WTC11 (cell line): ENCODE measurements at regions not wholly inside any gene's neighbourhood (a gene's known extent, or its start where the extent isn't known, plus 50 kb on each side); places are given as distances from the start of the nearest gene placed in this dataset.
A peak's percentile ranks its signal among the peaks of the same experiment; 100 is the strongest.

Experiments used
- ATAC-seq: fragments of 200-7000 bp; cut with Tn5 transposase; 2 replicates; pipeline ENCODE4 v1.10.0; 2021; ENCODE audit warnings: mild to moderate bottlenecking, moderate library complexity
- CTCF ChIA-PET: fragments of 300-600 bp; sonication (Branson Sonifier 250); formaldehyde crosslinking; loops from one replicate; lab custom pipeline; 2021; ENCODE audit warnings: antibody characterized with exemption; lab: Charles Lee
- POLR2A ChIA-PET: fragments of 350-600 bp; sonication (Branson Sonifier 250); formaldehyde crosslinking; loops from one replicate; lab custom pipeline; 2021; ENCODE audit warnings: antibody characterized with exemption; lab: Charles Lee
- DNase-seq: peaks from one replicate; pipeline ENCODE4 v3.0.0; 2021; ENCODE audit warnings: low spot score
- H3K27ac Mint-ChIP-seq: 2 replicates; pipeline ENCODE4 v1.8.0; 2021; ENCODE audit warnings: mixed read lengths
- H3K27me3 Mint-ChIP-seq: 2 replicates; pipeline ENCODE4 v1.8.0; 2021; ENCODE audit warnings: low read depth, mild to moderate bottlenecking, moderate library complexity, mixed read lengths
- H3K36me3 Mint-ChIP-seq: 2 replicates; pipeline ENCODE4 v1.8.0; 2021; ENCODE audit warnings: mixed read lengths
- H3K4me1 Mint-ChIP-seq: 2 replicates; pipeline ENCODE4 v1.8.0; 2022; ENCODE audit warnings: mixed read lengths
- H3K4me3 Mint-ChIP-seq: 2 replicates; pipeline ENCODE4 v1.8.0; 2021; ENCODE audit warnings: mild to moderate bottlenecking, moderate library complexity, mixed read lengths
- H3K9me3 Mint-ChIP-seq: 2 replicates; pipeline ENCODE4 v1.8.0; 2021; ENCODE audit warnings: mixed read lengths
- CREB1 ChIP-seq: sonication (generic); formaldehyde crosslinking; IDR thresholded peaks from 2 replicates; pipeline ENCODE4 v1.8.0; 2023; ENCODE audit warnings: mild to moderate bottlenecking, missing genetic modification reagents
- FOXK1 ChIP-seq: sonication (generic); formaldehyde crosslinking; IDR thresholded peaks from 2 replicates; pipeline ENCODE4 v1.8.0; 2022; ENCODE audit warnings: mild to moderate bottlenecking, moderate library complexity, missing genetic modification reagents
- NFE2L1 ChIP-seq: sonication (generic); formaldehyde crosslinking; IDR thresholded peaks from 2 replicates; pipeline ENCODE4 v1.8.1; 2023; ENCODE audit warnings: missing genetic modification reagents
- SOX15 ChIP-seq: fragments of 250-450 bp; sonication (Bioruptor Pico); IDR thresholded peaks from 2 replicates; pipeline ENCODE4 v1.9.0; 2021; ENCODE audit warnings: mild to moderate bottlenecking
- ZNF219 ChIP-seq: sonication (generic); formaldehyde crosslinking; IDR thresholded peaks from 2 replicates; pipeline ENCODE4 v1.8.0; 2023; ENCODE audit warnings: missing genetic modification reagents, mild to moderate bottlenecking, borderline replicate concordance
- ZNF263 ChIP-seq: sonication (generic); formaldehyde crosslinking; IDR thresholded peaks from 2 replicates; pipeline ENCODE4 v1.8.1; 2022; ENCODE audit warnings: low read depth, mild to moderate bottlenecking, moderate library complexity, missing genetic modification reagents
- ZNF416 ChIP-seq: fragments of 250-450 bp; sonication (Bioruptor Pico); IDR thresholded peaks from 2 replicates; pipeline ENCODE4 v1.9.0; 2021; ENCODE audit warnings: mild to moderate bottlenecking, inconsistent platforms
- ZNF671 ChIP-seq: fragments of 250-450 bp; sonication (Bioruptor Pico); IDR thresholded peaks from 2 replicates; pipeline ENCODE4 v1.8.0; 2021; ENCODE audit warnings: mild to moderate bottlenecking
- TF ChIP-seq, protein P1 (sequence below): fragments of 250-450 bp; sonication (Bioruptor Pico); conservative IDR thresholded peaks from 2 replicates; pipeline ENCODE4 v1.9.0; 2021; ENCODE audit warnings: mild to moderate bottlenecking
- TF ChIP-seq, protein P2 (sequence below): sonication (generic); formaldehyde crosslinking; IDR thresholded peaks from 2 replicates; pipeline ENCODE4 v1.8.1; 2022; ENCODE audit warnings: mild to moderate bottlenecking, moderate library complexity, missing genetic modification reagents
- TF ChIP-seq, protein P3 (sequence below): fragments of 250-450 bp; sonication (Bioruptor Pico); IDR thresholded peaks from 2 replicates; pipeline ENCODE4 v1.9.0; 2021; ENCODE audit warnings: moderate library complexity, mild to moderate bottlenecking, inconsistent platforms, borderline replicate concordance
- TF ChIP-seq, protein P4 (sequence below): sonication (generic); formaldehyde crosslinking; IDR thresholded peaks from 2 replicates; pipeline ENCODE4 v1.8.1; 2023; ENCODE audit warnings: mild to moderate bottlenecking, missing genetic modification reagents, borderline replicate concordance
- TF ChIP-seq, protein P5 (sequence below): fragments of 250-450 bp; sonication (Bioruptor Pico); IDR thresholded peaks from 2 replicates; pipeline ENCODE4 v1.9.0; 2021; ENCODE audit warnings: mild to moderate bottlenecking, borderline replicate concordance

DNA sequence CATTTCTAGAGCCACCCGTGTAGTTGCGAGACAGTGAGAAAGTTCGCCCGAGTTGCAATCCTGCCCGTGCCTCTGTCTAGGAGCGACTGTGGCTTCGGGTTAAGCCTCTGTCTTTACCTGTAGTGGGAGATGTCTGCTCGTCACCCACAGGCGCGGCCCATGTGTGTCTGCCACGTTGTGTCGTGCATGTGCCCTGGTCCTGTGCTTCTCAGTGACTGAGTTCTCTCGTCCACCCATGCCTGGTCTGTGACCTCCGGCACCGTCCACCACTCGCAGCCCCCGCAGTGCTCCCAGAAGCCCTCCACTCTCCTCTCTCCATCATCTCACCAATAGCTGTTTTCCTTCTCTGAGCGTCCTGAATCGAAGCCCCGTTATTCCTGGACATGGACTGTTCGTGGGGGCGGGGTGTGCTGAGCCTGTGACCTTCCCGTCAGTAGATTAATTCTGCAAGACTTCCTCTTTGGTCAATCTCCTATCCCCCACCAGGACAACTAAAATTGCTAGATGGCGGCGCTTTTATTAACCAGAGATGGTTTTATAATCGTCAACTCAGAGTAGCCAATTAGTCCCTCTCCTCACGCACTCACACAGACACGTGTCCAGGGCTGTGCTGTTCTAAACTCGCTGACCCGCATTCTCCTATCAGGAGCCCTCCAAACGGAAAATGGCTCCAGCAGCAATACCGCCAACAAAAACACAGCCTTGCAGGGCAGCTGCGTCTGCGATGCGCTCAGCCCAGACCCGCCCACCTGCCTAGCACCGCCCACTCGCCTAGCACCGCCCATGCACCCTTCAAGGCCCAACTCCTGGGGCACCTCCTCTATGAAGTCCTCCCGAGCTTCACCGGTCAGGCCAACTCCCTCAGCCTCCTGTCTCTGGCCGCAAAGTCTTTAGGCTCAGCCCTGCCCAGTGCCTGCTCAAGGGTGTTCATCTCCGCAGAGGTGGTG is 119.4 kb downstream of the TWIST2 start:
- peaks cover 16% of the 10 kb centered on the region for H3K27me3 Mint-ChIP-seq
- H3K9me3 Mint-ChIP-seq, result peaks cover under 1% of the 10 kb centered on the region; the same call in 1 of the 2 replicates
- H3K4me3 Mint-ChIP-seq, result no peak overlapping the region
- DNase-seq (peak; percentile 60), ATAC-seq (peak; percentile 78)
- no peaks in the 10 kb centered on the region for H3K36me3 Mint-ChIP-seq
- ChIA-PET CTCF (interaction anchor here (1.0 to 1.8 kb wide), 3 partner anchors 19 to 183 kb away, joined by 3 to 7 read pairs (median 3); no protein-coding TSS in a partner anchor), POLR2A (no interaction called here)
- no peak overlapping the region; the same call in 1 of the 2 replicates for H3K27ac Mint-ChIP-seq
- peaks cover 9% of the 10 kb centered on the region for H3K4me1 Mint-ChIP-seq
- TF ChIP-seq, protein P1, sequence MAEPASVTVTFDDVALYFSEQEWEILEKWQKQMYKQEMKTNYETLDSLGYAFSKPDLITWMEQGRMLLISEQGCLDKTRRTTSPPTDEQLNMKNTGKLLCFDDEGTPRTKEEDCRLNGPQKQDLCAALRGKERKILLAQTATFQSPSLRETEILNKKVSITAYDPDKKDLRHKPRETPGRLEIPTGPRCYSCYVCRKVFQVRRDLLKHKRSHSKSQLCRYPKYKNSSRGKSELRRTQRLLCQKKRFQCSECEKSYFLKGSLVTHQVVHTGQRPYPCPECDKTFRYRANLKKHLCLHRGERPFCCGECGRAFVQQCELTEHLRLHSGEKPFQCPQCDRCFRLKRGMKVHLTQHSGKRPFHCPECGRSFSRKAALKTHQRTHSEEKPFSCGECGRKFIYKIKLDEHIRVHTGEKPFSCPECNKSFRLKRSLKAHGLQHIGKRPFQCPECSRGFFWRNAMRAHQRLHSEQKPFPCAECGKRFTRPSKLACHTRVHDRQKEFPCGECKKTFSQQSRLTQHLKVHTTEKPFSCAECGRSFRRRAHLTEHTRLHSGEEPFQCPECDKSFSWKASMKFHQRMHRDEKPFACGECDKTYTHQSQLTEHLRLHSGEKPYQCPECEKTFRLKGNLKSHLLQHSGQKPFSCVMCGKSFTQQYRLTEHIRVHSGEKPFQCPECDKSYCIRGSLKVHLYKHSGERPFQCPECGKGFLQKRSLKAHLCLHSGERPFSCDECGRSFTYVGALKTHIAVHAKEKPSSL (CRISPR knock-in tag), result no peak
- TF ChIP-seq, protein P2, sequence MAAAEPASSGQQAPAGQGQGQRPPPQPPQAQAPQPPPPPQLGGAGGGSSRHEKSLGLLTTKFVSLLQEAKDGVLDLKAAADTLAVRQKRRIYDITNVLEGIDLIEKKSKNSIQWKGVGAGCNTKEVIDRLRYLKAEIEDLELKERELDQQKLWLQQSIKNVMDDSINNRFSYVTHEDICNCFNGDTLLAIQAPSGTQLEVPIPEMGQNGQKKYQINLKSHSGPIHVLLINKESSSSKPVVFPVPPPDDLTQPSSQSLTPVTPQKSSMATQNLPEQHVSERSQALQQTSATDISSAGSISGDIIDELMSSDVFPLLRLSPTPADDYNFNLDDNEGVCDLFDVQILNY (CRISPR knock-in tag), result no peak
- no peak for TF ChIP-seq NFE2L1 (CRISPR knock-in tag)
- TF ChIP-seq SOX15 (CRISPR knock-in tag), result no peak
- no peak for TF ChIP-seq ZNF219 (CRISPR knock-in tag)
- TF ChIP-seq ZNF263, result no peak
- TF ChIP-seq, protein P3, sequence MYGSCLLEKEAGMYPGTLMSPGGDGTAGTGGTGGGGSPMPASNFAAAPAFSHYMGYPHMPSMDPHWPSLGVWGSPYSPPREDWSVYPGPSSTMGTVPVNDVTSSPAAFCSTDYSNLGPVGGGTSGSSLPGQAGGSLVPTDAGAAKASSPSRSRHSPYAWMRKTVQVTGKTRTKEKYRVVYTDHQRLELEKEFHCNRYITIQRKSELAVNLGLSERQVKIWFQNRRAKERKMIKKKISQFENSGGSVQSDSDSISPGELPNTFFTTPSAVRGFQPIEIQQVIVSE (CRISPR knock-in tag), result no peak
- no peak for TF ChIP-seq ZNF671
- TF ChIP-seq, protein P4, sequence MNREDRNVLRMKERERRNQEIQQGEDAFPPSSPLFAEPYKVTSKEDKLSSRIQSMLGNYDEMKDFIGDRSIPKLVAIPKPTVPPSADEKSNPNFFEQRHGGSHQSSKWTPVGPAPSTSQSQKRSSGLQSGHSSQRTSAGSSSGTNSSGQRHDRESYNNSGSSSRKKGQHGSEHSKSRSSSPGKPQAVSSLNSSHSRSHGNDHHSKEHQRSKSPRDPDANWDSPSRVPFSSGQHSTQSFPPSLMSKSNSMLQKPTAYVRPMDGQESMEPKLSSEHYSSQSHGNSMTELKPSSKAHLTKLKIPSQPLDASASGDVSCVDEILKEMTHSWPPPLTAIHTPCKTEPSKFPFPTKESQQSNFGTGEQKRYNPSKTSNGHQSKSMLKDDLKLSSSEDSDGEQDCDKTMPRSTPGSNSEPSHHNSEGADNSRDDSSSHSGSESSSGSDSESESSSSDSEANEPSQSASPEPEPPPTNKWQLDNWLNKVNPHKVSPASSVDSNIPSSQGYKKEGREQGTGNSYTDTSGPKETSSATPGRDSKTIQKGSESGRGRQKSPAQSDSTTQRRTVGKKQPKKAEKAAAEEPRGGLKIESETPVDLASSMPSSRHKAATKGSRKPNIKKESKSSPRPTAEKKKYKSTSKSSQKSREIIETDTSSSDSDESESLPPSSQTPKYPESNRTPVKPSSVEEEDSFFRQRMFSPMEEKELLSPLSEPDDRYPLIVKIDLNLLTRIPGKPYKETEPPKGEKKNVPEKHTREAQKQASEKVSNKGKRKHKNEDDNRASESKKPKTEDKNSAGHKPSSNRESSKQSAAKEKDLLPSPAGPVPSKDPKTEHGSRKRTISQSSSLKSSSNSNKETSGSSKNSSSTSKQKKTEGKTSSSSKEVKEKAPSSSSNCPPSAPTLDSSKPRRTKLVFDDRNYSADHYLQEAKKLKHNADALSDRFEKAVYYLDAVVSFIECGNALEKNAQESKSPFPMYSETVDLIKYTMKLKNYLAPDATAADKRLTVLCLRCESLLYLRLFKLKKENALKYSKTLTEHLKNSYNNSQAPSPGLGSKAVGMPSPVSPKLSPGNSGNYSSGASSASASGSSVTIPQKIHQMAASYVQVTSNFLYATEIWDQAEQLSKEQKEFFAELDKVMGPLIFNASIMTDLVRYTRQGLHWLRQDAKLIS, result no peak
- TF ChIP-seq, protein P5, sequence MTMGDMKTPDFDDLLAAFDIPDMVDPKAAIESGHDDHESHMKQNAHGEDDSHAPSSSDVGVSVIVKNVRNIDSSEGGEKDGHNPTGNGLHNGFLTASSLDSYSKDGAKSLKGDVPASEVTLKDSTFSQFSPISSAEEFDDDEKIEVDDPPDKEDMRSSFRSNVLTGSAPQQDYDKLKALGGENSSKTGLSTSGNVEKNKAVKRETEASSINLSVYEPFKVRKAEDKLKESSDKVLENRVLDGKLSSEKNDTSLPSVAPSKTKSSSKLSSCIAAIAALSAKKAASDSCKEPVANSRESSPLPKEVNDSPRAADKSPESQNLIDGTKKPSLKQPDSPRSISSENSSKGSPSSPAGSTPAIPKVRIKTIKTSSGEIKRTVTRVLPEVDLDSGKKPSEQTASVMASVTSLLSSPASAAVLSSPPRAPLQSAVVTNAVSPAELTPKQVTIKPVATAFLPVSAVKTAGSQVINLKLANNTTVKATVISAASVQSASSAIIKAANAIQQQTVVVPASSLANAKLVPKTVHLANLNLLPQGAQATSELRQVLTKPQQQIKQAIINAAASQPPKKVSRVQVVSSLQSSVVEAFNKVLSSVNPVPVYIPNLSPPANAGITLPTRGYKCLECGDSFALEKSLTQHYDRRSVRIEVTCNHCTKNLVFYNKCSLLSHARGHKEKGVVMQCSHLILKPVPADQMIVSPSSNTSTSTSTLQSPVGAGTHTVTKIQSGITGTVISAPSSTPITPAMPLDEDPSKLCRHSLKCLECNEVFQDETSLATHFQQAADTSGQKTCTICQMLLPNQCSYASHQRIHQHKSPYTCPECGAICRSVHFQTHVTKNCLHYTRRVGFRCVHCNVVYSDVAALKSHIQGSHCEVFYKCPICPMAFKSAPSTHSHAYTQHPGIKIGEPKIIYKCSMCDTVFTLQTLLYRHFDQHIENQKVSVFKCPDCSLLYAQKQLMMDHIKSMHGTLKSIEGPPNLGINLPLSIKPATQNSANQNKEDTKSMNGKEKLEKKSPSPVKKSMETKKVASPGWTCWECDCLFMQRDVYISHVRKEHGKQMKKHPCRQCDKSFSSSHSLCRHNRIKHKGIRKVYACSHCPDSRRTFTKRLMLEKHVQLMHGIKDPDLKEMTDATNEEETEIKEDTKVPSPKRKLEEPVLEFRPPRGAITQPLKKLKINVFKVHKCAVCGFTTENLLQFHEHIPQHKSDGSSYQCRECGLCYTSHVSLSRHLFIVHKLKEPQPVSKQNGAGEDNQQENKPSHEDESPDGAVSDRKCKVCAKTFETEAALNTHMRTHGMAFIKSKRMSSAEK (CRISPR knock-in tag), result no peak
- no peak for TF ChIP-seq FOXK1 (CRISPR knock-in tag)
- TF ChIP-seq ZNF416 (CRISPR knock-in tag), result no peak
- no peak for TF ChIP-seq CREB1
